ENCODE measurements at regions not wholly inside any gene's neighbourhood (a gene's known extent, or its start where the extent isn't known, plus 50 kb on each side); places are given as distances from the start of the nearest gene placed in this dataset.

- TF ChIP-seq, protein P1, sequence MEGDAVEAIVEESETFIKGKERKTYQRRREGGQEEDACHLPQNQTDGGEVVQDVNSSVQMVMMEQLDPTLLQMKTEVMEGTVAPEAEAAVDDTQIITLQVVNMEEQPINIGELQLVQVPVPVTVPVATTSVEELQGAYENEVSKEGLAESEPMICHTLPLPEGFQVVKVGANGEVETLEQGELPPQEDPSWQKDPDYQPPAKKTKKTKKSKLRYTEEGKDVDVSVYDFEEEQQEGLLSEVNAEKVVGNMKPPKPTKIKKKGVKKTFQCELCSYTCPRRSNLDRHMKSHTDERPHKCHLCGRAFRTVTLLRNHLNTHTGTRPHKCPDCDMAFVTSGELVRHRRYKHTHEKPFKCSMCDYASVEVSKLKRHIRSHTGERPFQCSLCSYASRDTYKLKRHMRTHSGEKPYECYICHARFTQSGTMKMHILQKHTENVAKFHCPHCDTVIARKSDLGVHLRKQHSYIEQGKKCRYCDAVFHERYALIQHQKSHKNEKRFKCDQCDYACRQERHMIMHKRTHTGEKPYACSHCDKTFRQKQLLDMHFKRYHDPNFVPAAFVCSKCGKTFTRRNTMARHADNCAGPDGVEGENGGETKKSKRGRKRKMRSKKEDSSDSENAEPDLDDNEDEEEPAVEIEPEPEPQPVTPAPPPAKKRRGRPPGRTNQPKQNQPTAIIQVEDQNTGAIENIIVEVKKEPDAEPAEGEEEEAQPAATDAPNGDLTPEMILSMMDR (IDR thresholded peaks at IDR 0.05) = no peak
- no peak for TF ChIP-seq ZFX (IDR thresholded peaks at IDR 0.05; ENCODE audit: borderline replicate concordance)
Observed at GRCh38 chr13:26996965-26997752, 174.5 kb downstream of the USP12 start.

Measured in 22Rv1 (cell line).